ENCODE measurements at regions not wholly inside any gene's neighbourhood (a gene's known extent, or its start where the extent isn't known, plus 50 kb on each side); places are given as distances from the start of the nearest gene placed in this dataset.

DNA sequence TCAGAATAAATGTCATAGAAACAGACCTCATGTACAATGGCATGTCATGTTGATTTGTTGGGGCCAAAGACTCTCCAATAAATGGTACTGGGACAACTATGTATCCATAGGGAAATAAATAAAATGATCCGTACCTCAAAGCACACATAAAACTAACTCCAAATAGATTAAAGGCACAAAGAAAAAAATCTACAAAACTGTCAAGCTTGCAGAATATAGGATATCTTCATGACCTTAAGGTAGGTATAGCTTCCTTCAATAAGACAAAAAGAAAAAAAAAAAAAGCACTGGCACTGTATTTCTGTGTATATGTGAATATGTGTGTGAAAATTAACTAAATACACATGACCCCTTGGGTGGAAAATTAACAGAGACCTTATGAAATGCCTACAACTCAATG lies 101.9 kb downstream of the DIRAS2 start:
- H2BK5ac ChIP-seq (ENCODE audit: low read depth, low read length, poor library complexity): no peak overlapping the region
- no peak overlapping the region for H2BK120ac ChIP-seq (ENCODE audit: insufficient read depth, low read length, poor library complexity)
- H3K9ac ChIP-seq (ENCODE audit: low read length): no peak overlapping the region
- H3K4me2 ChIP-seq (ENCODE audit: low read length): no peak overlapping the region
- no peak overlapping the region for H4K91ac ChIP-seq (ENCODE audit: low read depth, low read length)
- WGBS (ENCODE audit: extremely low coverage, insufficient coverage, insufficient read length): no CpG with 5 or more reads among the region's 1 CpG
- H2AFZ ChIP-seq (ENCODE audit: insufficient read depth, low read length, poor library complexity): no peak overlapping the region
- H2BK12ac ChIP-seq (ENCODE audit: low read length): no peak overlapping the region
- no peak overlapping the region for H3K27ac ChIP-seq (ENCODE audit: low read depth, low read length)
- H3K14ac ChIP-seq (ENCODE audit: low read length): no peak overlapping the region
- no peak overlapping the region for H3K4me3 ChIP-seq (ENCODE audit: low read depth, low read length)
- no peak overlapping the region for H3K18ac ChIP-seq (ENCODE audit: low read length)
- no peaks in the 10 kb centered on the region for H3K36me3 ChIP-seq (ENCODE audit: control insufficient read depth in 1 of 2, insufficient read depth in 2 of 2, low read length in 2 of 2)
- H3K9me3 ChIP-seq (ENCODE audit: insufficient read depth, low read depth, low read length): no peaks in the 10 kb centered on the region
- H2AK5ac ChIP-seq (ENCODE audit: low read length): no peak overlapping the region
- H4K12ac ChIP-seq (ENCODE audit: low read depth, low read length): no peak overlapping the region
- H4K8ac ChIP-seq (ENCODE audit: low read depth, low read length): no peak overlapping the region
- H3K4me1 ChIP-seq (ENCODE audit: control insufficient read depth in 1 of 2, insufficient read depth in 2 of 2, low read length in 2 of 2): no peaks in the 10 kb centered on the region
- no peak overlapping the region for H3K23ac ChIP-seq (ENCODE audit: low read length)
- DNase-seq: no peak
- no peak overlapping the region for H3K4ac ChIP-seq (ENCODE audit: low read depth, low read length)
- H3K27me3 ChIP-seq (ENCODE audit: insufficient read depth, low read length): no peaks in the 10 kb centered on the region
- H3K79me1 ChIP-seq (ENCODE audit: low read length): no peaks in the 10 kb centered on the region
- no peaks in the 10 kb centered on the region for H3K79me2 ChIP-seq (ENCODE audit: control insufficient read depth, insufficient read depth, low read length, poor library complexity)

DNA sequence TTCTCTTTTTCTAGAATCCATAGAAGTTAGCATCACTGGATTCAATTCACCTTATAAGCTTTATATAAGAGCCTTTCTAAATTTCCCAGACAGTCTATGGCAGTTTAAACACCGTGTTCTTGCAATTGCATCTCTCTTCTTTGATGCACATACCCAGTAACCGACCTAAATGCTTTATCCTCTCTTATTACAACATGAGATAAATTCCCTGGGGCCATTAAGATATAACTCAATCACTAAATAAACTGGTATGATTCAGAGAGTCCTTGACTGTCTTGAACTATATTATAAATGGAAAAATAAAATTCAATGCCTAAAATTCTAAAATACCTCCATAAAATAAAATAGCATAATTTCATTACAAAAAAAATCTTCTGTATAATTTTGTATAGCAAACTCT lies 98.1 kb downstream of the DIRAS2 start:
- no peak overlapping the region for H2BK12ac ChIP-seq (ENCODE audit: low read length)
- no peak overlapping the region for H2BK5ac ChIP-seq (ENCODE audit: low read depth, low read length, poor library complexity)
- no peak overlapping the region for H3K4me3 ChIP-seq (ENCODE audit: low read depth, low read length)
- H3K79me1 ChIP-seq (ENCODE audit: low read length): no peaks in the 10 kb centered on the region
- H3K4ac ChIP-seq (ENCODE audit: low read depth, low read length): no peak overlapping the region
- no CpG with 5 or more reads among the region's 2 CpGs for WGBS (ENCODE audit: extremely low coverage, insufficient coverage, insufficient read length)
- no peak overlapping the region for H2AFZ ChIP-seq (ENCODE audit: insufficient read depth, low read length, poor library complexity)
- no peaks in the 10 kb centered on the region for H3K79me2 ChIP-seq (ENCODE audit: control insufficient read depth, insufficient read depth, low read length, poor library complexity)
- H3K9ac ChIP-seq (ENCODE audit: low read length): no peak overlapping the region
- no peaks in the 10 kb centered on the region for H3K9me3 ChIP-seq (ENCODE audit: insufficient read depth, low read depth, low read length)
- H2BK120ac ChIP-seq (ENCODE audit: insufficient read depth, low read length, poor library complexity): no peak overlapping the region
- no peaks in the 10 kb centered on the region for H3K27me3 ChIP-seq (ENCODE audit: insufficient read depth, low read length)
- H4K91ac ChIP-seq (ENCODE audit: low read depth, low read length): no peak overlapping the region
- no peak overlapping the region for H3K14ac ChIP-seq (ENCODE audit: low read length)
- no peak overlapping the region for H4K12ac ChIP-seq (ENCODE audit: low read depth, low read length)
- H3K36me3 ChIP-seq (ENCODE audit: control insufficient read depth in 1 of 2, insufficient read depth in 2 of 2, low read length in 2 of 2): no peaks in the 10 kb centered on the region
- no peak overlapping the region for H3K18ac ChIP-seq (ENCODE audit: low read length)
- no peak overlapping the region for H2AK5ac ChIP-seq (ENCODE audit: low read length)
- H3K4me1 ChIP-seq (ENCODE audit: control insufficient read depth in 1 of 2, insufficient read depth in 2 of 2, low read length in 2 of 2): no peaks in the 10 kb centered on the region
- no peak overlapping the region for H3K4me2 ChIP-seq (ENCODE audit: low read length)
- H4K8ac ChIP-seq (ENCODE audit: low read depth, low read length): no peak overlapping the region
- no peak for DNase-seq
- no peak overlapping the region for H3K23ac ChIP-seq (ENCODE audit: low read length)
- no peak overlapping the region for H3K27ac ChIP-seq (ENCODE audit: low read depth, low read length)

GRCh38 chr9:90546200-90546599 lies 96.4 kb downstream of the DIRAS2 start:
- H4K12ac ChIP-seq (ENCODE audit: low read depth, low read length): no peak overlapping the region
- H2BK12ac ChIP-seq (ENCODE audit: low read length): no peak overlapping the region

GRCh38 chr9:90547896-90548295 lies 94.7 kb downstream of the DIRAS2 start:
- Histone ChIP-seq H3K4me3 (ENCODE audit: low read depth, low read length) (no peak overlapping the region), H3K14ac (ENCODE audit: low read length) (no peak overlapping the region), H2AK5ac (ENCODE audit: low read length) (no peak overlapping the region), H3K4me1 (ENCODE audit: control insufficient read depth in 1 of 2, insufficient read depth in 2 of 2, low read length in 2 of 2) (no peaks in the 10 kb centered on the region), H4K12ac (ENCODE audit: low read depth, low read length) (no peak overlapping the region), H3K9ac (ENCODE audit: low read length) (no peak overlapping the region), H3K27me3 (ENCODE audit: insufficient read depth, low read length) (no peaks in the 10 kb centered on the region), H3K4me2 (ENCODE audit: low read length) (no peak overlapping the region), H3K27ac (ENCODE audit: low read depth, low read length) (no peak overlapping the region), H2BK12ac (ENCODE audit: low read length) (no peak overlapping the region), H3K79me1 (ENCODE audit: low read length) (no peaks in the 10 kb centered on the region), H2AFZ (ENCODE audit: insufficient read depth, low read length, poor library complexity) (no peak overlapping the region), H3K18ac (ENCODE audit: low read length) (no peak overlapping the region), H3K79me2 (ENCODE audit: control insufficient read depth, insufficient read depth, low read length, poor library complexity) (no peaks in the 10 kb centered on the region), H3K4ac (ENCODE audit: low read depth, low read length) (no peak overlapping the region), H4K8ac (ENCODE audit: low read depth, low read length) (no peak overlapping the region), H3K9me3 (ENCODE audit: insufficient read depth, low read depth, low read length) (no peaks in the 10 kb centered on the region), H2BK120ac (ENCODE audit: insufficient read depth, low read length, poor library complexity) (no peak overlapping the region), H4K91ac (ENCODE audit: low read depth, low read length) (no peak overlapping the region), H3K36me3 (ENCODE audit: control insufficient read depth in 1 of 2, insufficient read depth in 2 of 2, low read length in 2 of 2) (no peaks in the 10 kb centered on the region), H3K23ac (ENCODE audit: low read length) (no peak overlapping the region), H2BK5ac (ENCODE audit: low read depth, low read length, poor library complexity) (no peak overlapping the region)
- peak; percentile 33 to 76 for DNase-seq
- no CpG with 5 or more reads among the region's 2 CpGs for WGBS (ENCODE audit: extremely low coverage, insufficient coverage, insufficient read length)

More at GRCh38 chr9:90546200-90546599, 96.4 kb downstream of the DIRAS2 start:
- Histone ChIP-seq H3K79me1 (ENCODE audit: low read length) (no peaks in the 10 kb centered on the region), H3K4ac (ENCODE audit: low read depth, low read length) (no peak overlapping the region), H4K8ac (ENCODE audit: low read depth, low read length) (no peak overlapping the region), H3K9ac (ENCODE audit: low read length) (no peak overlapping the region), H3K36me3 (ENCODE audit: control insufficient read depth in 1 of 2, insufficient read depth in 2 of 2, low read length in 2 of 2) (no peaks in the 10 kb centered on the region), H3K4me3 (ENCODE audit: low read depth, low read length) (no peak overlapping the region), H2BK120ac (ENCODE audit: insufficient read depth, low read length, poor library complexity) (no peak overlapping the region), H3K18ac (ENCODE audit: low read length) (no peak overlapping the region), H2BK5ac (ENCODE audit: low read depth, low read length, poor library complexity) (no peak overlapping the region), H2AK5ac (ENCODE audit: low read length) (no peak overlapping the region), H3K4me2 (ENCODE audit: low read length) (no peak overlapping the region), H3K14ac (ENCODE audit: low read length) (no peak overlapping the region), H2AFZ (ENCODE audit: insufficient read depth, low read length, poor library complexity) (no peak overlapping the region), H3K4me1 (ENCODE audit: control insufficient read depth in 1 of 2, insufficient read depth in 2 of 2, low read length in 2 of 2) (no peaks in the 10 kb centered on the region), H3K9me3 (ENCODE audit: insufficient read depth, low read depth, low read length) (no peaks in the 10 kb centered on the region), H3K27ac (ENCODE audit: low read depth, low read length) (no peak overlapping the region), H4K91ac (ENCODE audit: low read depth, low read length) (no peak overlapping the region), H3K79me2 (ENCODE audit: control insufficient read depth, insufficient read depth, low read length, poor library complexity) (no peaks in the 10 kb centered on the region), H3K27me3 (ENCODE audit: insufficient read depth, low read length) (no peaks in the 10 kb centered on the region), H3K23ac (ENCODE audit: low read length) (no peak overlapping the region)
- WGBS (ENCODE audit: extremely low coverage, insufficient coverage, insufficient read length): no CpG with 5 or more reads among the region's 7 CpGs
- peak; percentile 93 to 99 for DNase-seq
